HG02798 (cell line): ENCODE measurements at regions not wholly inside any gene's neighbourhood (a gene's known extent, or its start where the extent isn't known, plus 50 kb on each side); places are given as distances from the start of the nearest gene placed in this dataset.

Source experiments
- ATAC-seq: cut with Tn5 transposase; IDR thresholded peaks from one replicate; pipeline ENCODE4 v1.9.1; 2021; ENCODE audit warnings: mild to moderate bottlenecking; ENCODE audit not compliant: unreplicated experiment, poor library complexity

- no peak for ATAC-seq
Observed at GRCh38 chr7:113825832-113826231, 93.0 kb downstream of the PPP1R3A start.

- no peak for ATAC-seq
Observed at GRCh38 chr7:113824117-113824823, 94.5 kb downstream of the PPP1R3A start.

GRCh38 chr7:113819474-113819873 lies 99.3 kb downstream of the PPP1R3A start:
- no peak for ATAC-seq

GRCh38 chr7:113816639-113817038 lies 102.2 kb downstream of the PPP1R3A start:
- no peak for ATAC-seq

GRCh38 chr7:113813471-113813870 lies 105.3 kb downstream of the PPP1R3A start:
- ATAC-seq: no peak

- no peak for ATAC-seq
Observed at GRCh38 chr7:113812591-113813255, 106.1 kb downstream of the PPP1R3A start.

- no peak for ATAC-seq
Observed at GRCh38 chr7:113810080-113810744, 108.6 kb downstream of the PPP1R3A start.

- no peak for ATAC-seq
Observed at GRCh38 chr7:113809581-113809980, 109.2 kb downstream of the PPP1R3A start.

- no peak for ATAC-seq
Observed at GRCh38 chr7:113806633-113807327, 112.0 kb downstream of the PPP1R3A start.

GRCh38 chr7:113805976-113806375 lies 112.8 kb downstream of the PPP1R3A start:
- ATAC-seq: no peak

GRCh38 chr7:113804475-113805095 lies 114.2 kb downstream of the PPP1R3A start:
- ATAC-seq: no peak

- no peak for ATAC-seq
Observed at GRCh38 chr7:113801751-113802150, 117.1 kb downstream of the PPP1R3A start.

- ATAC-seq: no peak
Observed at GRCh38 chr7:113800826-113801225, 118.0 kb downstream of the PPP1R3A start.

GRCh38 chr7:113799896-113800295 lies 118.9 kb downstream of the PPP1R3A start:
- peak; percentile 99 for ATAC-seq

- no peak for ATAC-seq
Observed at GRCh38 chr7:113797420-113798010, 121.3 kb downstream of the PPP1R3A start.

- no peak for ATAC-seq
Observed at GRCh38 chr7:113796557-113796956, 122.3 kb downstream of the PPP1R3A start.

GRCh38 chr7:113794573-113794972 lies 124.2 kb downstream of the PPP1R3A start:
- ATAC-seq: no peak

GRCh38 chr7:113793171-113793570 lies 125.6 kb downstream of the PPP1R3A start:
- no peak for ATAC-seq

- no peak for ATAC-seq
Observed at GRCh38 chr7:113790025-113790424, 128.8 kb downstream of the PPP1R3A start.

GRCh38 chr7:113787106-113787505 lies 131.7 kb downstream of the PPP1R3A start:
- ATAC-seq: no peak
